ENCODE measurements at regions not wholly inside any gene's neighbourhood (a gene's known extent, or its start where the extent isn't known, plus 50 kb on each side); places are given as distances from the start of the nearest gene placed in this dataset.

GRCh38 chr4:100605144-100605543 lies 87.3 kb upstream of the EMCN start:
- no peaks in the 10 kb centered on the region for H3K27me3 ChIP-seq (ENCODE audit: control insufficient read depth, insufficient read depth, low read length)
- no peak overlapping the region for H3K4me3 ChIP-seq (ENCODE audit: low read depth, low read length)
- H3K36me3 ChIP-seq (ENCODE audit: control insufficient read depth, insufficient read depth, low read length), result no peaks in the 10 kb centered on the region
- H3K9me3 ChIP-seq (ENCODE audit: control insufficient read depth, insufficient read depth, low read depth, low read length), result no peaks in the 10 kb centered on the region
- no peak overlapping the region for H3K9ac ChIP-seq (ENCODE audit: low read length)
- no peak overlapping the region for H3K27ac ChIP-seq (ENCODE audit: low read depth, low read length)
- H3K4me1 ChIP-seq (ENCODE audit: control insufficient read depth, insufficient read depth, low read length), result no peaks in the 10 kb centered on the region

GRCh38 chr4:100593935-100594334 lies 76.1 kb upstream of the EMCN start:
- Histone ChIP-seq H3K27me3 (ENCODE audit: control insufficient read depth, insufficient read depth, low read length) (no peaks in the 10 kb centered on the region), H3K27ac (ENCODE audit: low read depth, low read length) (no peak overlapping the region), H3K4me3 (ENCODE audit: low read depth, low read length) (no peak overlapping the region), H3K4me1 (ENCODE audit: control insufficient read depth, insufficient read depth, low read length) (no peaks in the 10 kb centered on the region; the same call in 1 of the 2 replicates), H3K9ac (ENCODE audit: low read length) (no peak overlapping the region), H3K9me3 (ENCODE audit: control insufficient read depth, insufficient read depth, low read depth, low read length) (no peaks in the 10 kb centered on the region), H3K36me3 (ENCODE audit: control insufficient read depth, insufficient read depth, low read length) (no peaks in the 10 kb centered on the region)

GRCh38 chr4:100591161-100591876 lies 73.5 kb upstream of the EMCN start:
- Histone ChIP-seq H3K36me3 (ENCODE audit: control insufficient read depth, insufficient read depth, low read length) (no peaks in the 10 kb centered on the region), H3K4me1 (ENCODE audit: control insufficient read depth, insufficient read depth, low read length) (no peaks in the 10 kb centered on the region; the same call in 1 of the 2 replicates), H3K9ac (ENCODE audit: low read length) (no peak overlapping the region), H3K27ac (ENCODE audit: low read depth, low read length) (no peak overlapping the region), H3K27me3 (ENCODE audit: control insufficient read depth, insufficient read depth, low read length) (no peaks in the 10 kb centered on the region), H3K9me3 (ENCODE audit: control insufficient read depth, insufficient read depth, low read depth, low read length) (no peaks in the 10 kb centered on the region), H3K4me3 (ENCODE audit: low read depth, low read length) (no peak overlapping the region)

- Histone ChIP-seq H3K36me3 (ENCODE audit: control insufficient read depth, insufficient read depth, low read length) (no peaks in the 10 kb centered on the region), H3K27ac (ENCODE audit: low read depth, low read length) (no peak overlapping the region), H3K4me3 (ENCODE audit: low read depth, low read length) (no peak overlapping the region), H3K4me1 (ENCODE audit: control insufficient read depth, insufficient read depth, low read length) (no peaks in the 10 kb centered on the region; the same call in 1 of the 2 replicates), H3K9me3 (ENCODE audit: control insufficient read depth, insufficient read depth, low read depth, low read length) (no peaks in the 10 kb centered on the region), H3K27me3 (ENCODE audit: control insufficient read depth, insufficient read depth, low read length) (no peaks in the 10 kb centered on the region), H3K9ac (ENCODE audit: low read length) (no peak overlapping the region)
Measured at GRCh38 chr4:100590325-100590724, 72.5 kb upstream of the EMCN start.

GRCh38 chr4:100588076-100588475 lies 70.3 kb upstream of the EMCN start:
- Histone ChIP-seq H3K27ac (ENCODE audit: low read depth, low read length) (no peak overlapping the region), H3K4me1 (ENCODE audit: control insufficient read depth, insufficient read depth, low read length) (no peaks in the 10 kb centered on the region; the same call in 1 of the 2 replicates), H3K9me3 (ENCODE audit: control insufficient read depth, insufficient read depth, low read depth, low read length) (no peaks in the 10 kb centered on the region), H3K9ac (ENCODE audit: low read length) (no peak overlapping the region), H3K27me3 (ENCODE audit: control insufficient read depth, insufficient read depth, low read length) (no peaks in the 10 kb centered on the region), H3K4me3 (ENCODE audit: low read depth, low read length) (no peak overlapping the region), H3K36me3 (ENCODE audit: control insufficient read depth, insufficient read depth, low read length) (no peaks in the 10 kb centered on the region)

GRCh38 chr4:100582146-100582545 lies 64.3 kb upstream of the EMCN start:
- Histone ChIP-seq H3K36me3 (ENCODE audit: control insufficient read depth, insufficient read depth, low read length) (no peaks in the 10 kb centered on the region), H3K4me3 (ENCODE audit: low read depth, low read length) (no peak overlapping the region), H3K9me3 (ENCODE audit: control insufficient read depth, insufficient read depth, low read depth, low read length) (no peaks in the 10 kb centered on the region), H3K4me1 (ENCODE audit: control insufficient read depth, insufficient read depth, low read length) (no peaks in the 10 kb centered on the region), H3K9ac (ENCODE audit: low read length) (no peak overlapping the region), H3K27ac (ENCODE audit: low read depth, low read length) (no peak overlapping the region), H3K27me3 (ENCODE audit: control insufficient read depth, insufficient read depth, low read length) (no peaks in the 10 kb centered on the region)

- Histone ChIP-seq H3K36me3 (ENCODE audit: control insufficient read depth, insufficient read depth, low read length) (no peaks in the 10 kb centered on the region), H3K27ac (ENCODE audit: low read depth, low read length) (no peak overlapping the region)
Measured at GRCh38 chr4:100581337-100581736, 63.5 kb upstream of the EMCN start.

GRCh38 chr4:100576570-100576969 lies 58.7 kb upstream of the EMCN start:
- Histone ChIP-seq H3K9ac (ENCODE audit: low read length) (no peak overlapping the region), H3K4me3 (ENCODE audit: low read depth, low read length) (no peak overlapping the region), H3K27ac (ENCODE audit: low read depth, low read length) (no peak overlapping the region), H3K9me3 (ENCODE audit: control insufficient read depth, insufficient read depth, low read depth, low read length) (no peaks in the 10 kb centered on the region), H3K36me3 (ENCODE audit: control insufficient read depth, insufficient read depth, low read length) (no peaks in the 10 kb centered on the region), H3K27me3 (ENCODE audit: control insufficient read depth, insufficient read depth, low read length) (no peaks in the 10 kb centered on the region), H3K4me1 (ENCODE audit: control insufficient read depth, insufficient read depth, low read length) (no peaks in the 10 kb centered on the region)

More at GRCh38 chr4:100581337-100581736, 63.5 kb upstream of the EMCN start:
- H3K27me3 ChIP-seq (ENCODE audit: control insufficient read depth, insufficient read depth, low read length), result no peaks in the 10 kb centered on the region
- no peaks in the 10 kb centered on the region for H3K4me1 ChIP-seq (ENCODE audit: control insufficient read depth, insufficient read depth, low read length)
- no peak overlapping the region for H3K4me3 ChIP-seq (ENCODE audit: low read depth, low read length)
- no peaks in the 10 kb centered on the region for H3K9me3 ChIP-seq (ENCODE audit: control insufficient read depth, insufficient read depth, low read depth, low read length)
- H3K9ac ChIP-seq (ENCODE audit: low read length), result no peak overlapping the region

GRCh38 chr4:100574607-100575006 lies 56.8 kb upstream of the EMCN start:
- Histone ChIP-seq H3K36me3 (ENCODE audit: control insufficient read depth, insufficient read depth, low read length) (no peaks in the 10 kb centered on the region), H3K4me3 (ENCODE audit: low read depth, low read length) (no peak overlapping the region), H3K9me3 (ENCODE audit: control insufficient read depth, insufficient read depth, low read depth, low read length) (no peaks in the 10 kb centered on the region), H3K9ac (ENCODE audit: low read length) (no peak overlapping the region), H3K27ac (ENCODE audit: low read depth, low read length) (no peak overlapping the region), H3K27me3 (ENCODE audit: control insufficient read depth, insufficient read depth, low read length) (no peaks in the 10 kb centered on the region), H3K4me1 (ENCODE audit: control insufficient read depth, insufficient read depth, low read length) (no peaks in the 10 kb centered on the region)

- H3K4me1 ChIP-seq (ENCODE audit: control insufficient read depth, insufficient read depth, low read length), result no peaks in the 10 kb centered on the region
- no peaks in the 10 kb centered on the region for H3K36me3 ChIP-seq (ENCODE audit: control insufficient read depth, insufficient read depth, low read length)
- H3K9me3 ChIP-seq (ENCODE audit: control insufficient read depth, insufficient read depth, low read depth, low read length), result no peaks in the 10 kb centered on the region
- H3K4me3 ChIP-seq (ENCODE audit: low read depth, low read length), result no peak overlapping the region
- no peak overlapping the region for H3K9ac ChIP-seq (ENCODE audit: low read length)
- H3K27ac ChIP-seq (ENCODE audit: low read depth, low read length), result no peak overlapping the region
- H3K27me3 ChIP-seq (ENCODE audit: control insufficient read depth, insufficient read depth, low read length), result no peaks in the 10 kb centered on the region
Measured at GRCh38 chr4:100569196-100569595, 51.4 kb upstream of the EMCN start.
